ENCODE measurements at regions not wholly inside any gene's neighbourhood (a gene's known extent, or its start where the extent isn't known, plus 50 kb on each side); places are given as distances from the start of the nearest gene placed in this dataset.

DNA sequence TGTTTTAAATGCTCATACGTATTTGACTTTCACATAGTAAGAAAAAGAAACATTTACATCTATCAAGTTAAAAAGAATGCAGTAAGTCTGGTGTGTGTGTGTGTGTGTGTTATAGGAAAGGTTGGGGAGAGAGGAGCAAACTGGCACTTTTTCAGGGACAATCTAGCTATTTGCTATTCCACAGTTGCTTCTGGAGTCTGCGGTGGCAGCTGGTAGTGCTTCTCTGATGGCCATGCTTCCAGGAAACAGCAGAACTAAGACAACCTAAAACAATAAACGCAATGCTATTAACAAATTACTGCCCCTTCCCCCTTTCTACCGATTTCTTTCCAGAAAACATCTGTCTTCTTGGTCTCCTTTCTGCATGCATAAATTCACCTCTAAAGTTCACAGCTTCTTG, 70.0 kb upstream of the CDH10 start:
- intact Hi-C loops (cut with DNase I; ENCODE audit: low total_unique reads) = no loop called here
- no peak for TF ChIP-seq POLR2A (IDR thresholded peaks at IDR 0.05)
- TF ChIP-seq, protein P1, sequence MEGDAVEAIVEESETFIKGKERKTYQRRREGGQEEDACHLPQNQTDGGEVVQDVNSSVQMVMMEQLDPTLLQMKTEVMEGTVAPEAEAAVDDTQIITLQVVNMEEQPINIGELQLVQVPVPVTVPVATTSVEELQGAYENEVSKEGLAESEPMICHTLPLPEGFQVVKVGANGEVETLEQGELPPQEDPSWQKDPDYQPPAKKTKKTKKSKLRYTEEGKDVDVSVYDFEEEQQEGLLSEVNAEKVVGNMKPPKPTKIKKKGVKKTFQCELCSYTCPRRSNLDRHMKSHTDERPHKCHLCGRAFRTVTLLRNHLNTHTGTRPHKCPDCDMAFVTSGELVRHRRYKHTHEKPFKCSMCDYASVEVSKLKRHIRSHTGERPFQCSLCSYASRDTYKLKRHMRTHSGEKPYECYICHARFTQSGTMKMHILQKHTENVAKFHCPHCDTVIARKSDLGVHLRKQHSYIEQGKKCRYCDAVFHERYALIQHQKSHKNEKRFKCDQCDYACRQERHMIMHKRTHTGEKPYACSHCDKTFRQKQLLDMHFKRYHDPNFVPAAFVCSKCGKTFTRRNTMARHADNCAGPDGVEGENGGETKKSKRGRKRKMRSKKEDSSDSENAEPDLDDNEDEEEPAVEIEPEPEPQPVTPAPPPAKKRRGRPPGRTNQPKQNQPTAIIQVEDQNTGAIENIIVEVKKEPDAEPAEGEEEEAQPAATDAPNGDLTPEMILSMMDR (IDR thresholded peaks at IDR 0.05) = no peak
- no peak for DNase-seq (ENCODE audit: low spot score in 2 of 2)
- no peak overlapping the region for H3K4me3 ChIP-seq (ENCODE audit: low read depth, poor library complexity, severe bottlenecking)
- 65 to 68% methylated on average over 4 of the region's 4 CpGs for WGBS, 2 donors

DNA sequence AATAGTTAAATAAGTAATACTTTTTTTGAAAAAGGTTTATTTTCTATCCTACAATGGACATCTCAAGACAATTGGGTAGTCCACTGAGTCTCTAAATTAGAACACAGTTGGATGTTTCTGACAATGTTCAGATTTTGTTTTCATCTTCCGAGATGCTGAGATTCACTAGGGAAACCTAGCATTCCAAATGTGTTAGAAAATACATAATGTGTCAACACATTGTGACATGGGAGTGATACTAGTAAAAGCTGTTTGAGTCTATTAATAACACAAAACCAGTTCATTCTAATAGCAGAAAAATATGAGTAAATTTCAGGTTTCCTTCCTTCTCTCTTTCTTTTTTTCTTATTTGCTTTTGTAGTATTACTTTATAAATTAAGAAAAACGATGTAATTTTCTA, 68.2 kb upstream of the CDH10 start:
- DNase-seq (ENCODE audit: low spot score in 2 of 2) = no peak
- WGBS, 2 donors = 34 to 56% methylated on average over 2 of the region's 2 CpGs
- no peak for TF ChIP-seq POLR2A (IDR thresholded peaks at IDR 0.05)
- TF ChIP-seq, protein P1 (IDR thresholded peaks at IDR 0.05) = no peak
- no peak overlapping the region for H3K4me3 ChIP-seq (ENCODE audit: low read depth, poor library complexity, severe bottlenecking)
- intact Hi-C loops (cut with DNase I; ENCODE audit: low total_unique reads) = no loop called here

DNA sequence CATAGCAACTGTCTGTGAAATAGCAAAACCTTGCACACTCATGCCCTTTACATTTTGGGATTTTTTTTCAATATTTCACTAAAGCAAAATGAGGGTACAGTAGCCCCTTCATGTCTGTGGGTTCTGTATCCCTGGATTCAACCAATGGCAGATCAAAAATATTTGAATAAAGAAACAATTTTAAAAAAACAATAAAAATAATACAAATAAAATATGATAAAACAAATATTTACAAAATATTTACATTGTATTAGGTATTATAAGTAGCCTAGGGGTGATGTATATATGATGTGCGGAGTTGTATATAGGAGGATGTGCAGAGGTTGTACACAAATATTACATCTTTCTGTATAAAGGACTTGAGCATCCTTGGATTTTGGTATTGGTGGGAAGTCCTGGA, 67.3 kb upstream of the CDH10 start:
- 92 to 98% methylated on average over 1 of the region's 1 CpG for WGBS, 2 donors
- no peak for TF ChIP-seq POLR2A (IDR thresholded peaks at IDR 0.05)
- TF ChIP-seq, protein P1 (IDR thresholded peaks at IDR 0.05) = no peak
- no peak overlapping the region for H3K4me3 ChIP-seq (ENCODE audit: low read depth, poor library complexity, severe bottlenecking)
- no peak for DNase-seq (ENCODE audit: low spot score in 2 of 2)
- intact Hi-C loops (cut with DNase I; ENCODE audit: low total_unique reads) = no loop called here

DNA sequence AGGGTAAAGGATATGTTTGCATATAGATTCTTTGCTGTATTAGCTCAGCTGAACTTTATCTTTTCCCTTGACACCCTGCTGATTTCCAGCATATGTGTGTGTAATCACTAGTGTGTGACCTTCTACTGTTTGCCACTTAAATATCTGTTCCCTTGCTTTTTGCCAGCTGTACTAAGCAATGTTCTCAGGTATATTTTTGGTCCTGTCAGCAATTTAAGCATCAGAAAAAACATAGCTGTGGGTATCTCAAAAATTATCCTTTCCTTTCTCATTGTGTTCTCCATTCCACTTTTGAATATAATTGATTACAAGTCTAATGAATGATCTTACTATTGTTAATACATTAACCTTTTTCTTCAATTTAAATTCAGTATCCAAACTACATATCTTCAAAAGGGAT, 59.2 kb upstream of the CDH10 start:
- no peak for TF ChIP-seq POLR2A (IDR thresholded peaks at IDR 0.05)
- TF ChIP-seq, protein P1 (IDR thresholded peaks at IDR 0.05) = no peak
- intact Hi-C loops (cut with DNase I; ENCODE audit: low total_unique reads) = no loop called here
- no peak for DNase-seq (ENCODE audit: low spot score in 2 of 2)
- no peak overlapping the region for H3K4me3 ChIP-seq (ENCODE audit: low read depth, poor library complexity, severe bottlenecking)

All from lower leg skin (tissue), 4 donors.